ENCODE measurements at regions not wholly inside any gene's neighbourhood (a gene's known extent, or its start where the extent isn't known, plus 50 kb on each side); places are given as distances from the start of the nearest gene placed in this dataset.

DNA sequence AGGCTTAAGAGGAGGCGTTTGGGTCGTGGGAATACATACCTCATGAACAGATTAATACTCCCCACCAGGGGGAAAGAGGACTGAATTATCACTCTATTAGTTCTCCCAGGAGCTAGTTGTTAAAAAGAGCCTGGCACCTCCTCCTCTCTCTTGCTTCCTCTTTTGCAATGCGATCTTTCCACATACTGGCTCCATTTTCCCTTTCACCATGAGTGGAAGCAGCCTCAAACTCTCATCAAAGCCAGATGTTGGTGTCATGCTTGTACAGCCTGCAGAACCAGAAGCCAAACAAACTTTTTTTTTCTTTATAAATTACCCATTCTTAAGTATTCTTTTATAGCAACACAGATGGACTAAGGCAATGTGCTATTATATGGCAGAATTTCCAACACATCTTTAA, 258.5 kb downstream of the FAM76B start:
- TF ChIP-seq, protein P1, sequence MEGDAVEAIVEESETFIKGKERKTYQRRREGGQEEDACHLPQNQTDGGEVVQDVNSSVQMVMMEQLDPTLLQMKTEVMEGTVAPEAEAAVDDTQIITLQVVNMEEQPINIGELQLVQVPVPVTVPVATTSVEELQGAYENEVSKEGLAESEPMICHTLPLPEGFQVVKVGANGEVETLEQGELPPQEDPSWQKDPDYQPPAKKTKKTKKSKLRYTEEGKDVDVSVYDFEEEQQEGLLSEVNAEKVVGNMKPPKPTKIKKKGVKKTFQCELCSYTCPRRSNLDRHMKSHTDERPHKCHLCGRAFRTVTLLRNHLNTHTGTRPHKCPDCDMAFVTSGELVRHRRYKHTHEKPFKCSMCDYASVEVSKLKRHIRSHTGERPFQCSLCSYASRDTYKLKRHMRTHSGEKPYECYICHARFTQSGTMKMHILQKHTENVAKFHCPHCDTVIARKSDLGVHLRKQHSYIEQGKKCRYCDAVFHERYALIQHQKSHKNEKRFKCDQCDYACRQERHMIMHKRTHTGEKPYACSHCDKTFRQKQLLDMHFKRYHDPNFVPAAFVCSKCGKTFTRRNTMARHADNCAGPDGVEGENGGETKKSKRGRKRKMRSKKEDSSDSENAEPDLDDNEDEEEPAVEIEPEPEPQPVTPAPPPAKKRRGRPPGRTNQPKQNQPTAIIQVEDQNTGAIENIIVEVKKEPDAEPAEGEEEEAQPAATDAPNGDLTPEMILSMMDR (IDR thresholded peaks at IDR 0.05; ENCODE audit: extremely low read depth in 1 of 2, insufficient read depth in 1 of 2, low read depth in 1 of 2, low read length in 2 of 2): no peak
- TF ChIP-seq POLR2A (IDR thresholded peaks at IDR 0.05; ENCODE audit: low read depth, low read length): no peak
- TF ChIP-seq EZH2 (IDR thresholded peaks at IDR 0.05; ENCODE audit: borderline replicate concordance, low read depth, low read length, severe bottlenecking): no peak

All from endothelial cell of umbilical vein (primary cell).